Aorta (tissue), 5 donors: ENCODE measurements at regions not wholly inside any gene's neighbourhood (a gene's known extent, or its start where the extent isn't known, plus 50 kb on each side); places are given as distances from the start of the nearest gene placed in this dataset.

Experiments used
- ATAC-seq: fragments of 200-7000 bp; cut with Tn5 transposase; one replicate; pipeline ENCODE4 v1.9.1; 2022; ENCODE audit warnings: moderate library complexity; ENCODE audit not compliant: low FRiP score
- DNase-seq, 2 donors: peaks; one replicate each; pipeline ENCODE4 v3.0.0-alpha.2; 2020
- H3K27ac ChIP-seq, 2 donors: one replicate each; pipeline ENCODE4 v1.5.1; 2013; ENCODE audit warnings: low read length in 2 of 2, mild to moderate bottlenecking in 2 of 2, moderate library complexity in 2 of 2, control low read depth in 1 of 2, inconsistent platforms in 1 of 2, low read depth in 1 of 2
- H3K27me3 ChIP-seq, 2 donors: one replicate each; pipeline ENCODE4 v1.6.1; 2013; ENCODE audit warnings: control low read depth in 1 of 2, low read length in 1 of 2, mild to moderate bottlenecking in 1 of 2, moderate library complexity in 1 of 2; ENCODE audit not compliant: insufficient read depth in 2 of 2, control insufficient read depth in 1 of 2
- H3K36me3 ChIP-seq, 2 donors: one replicate each; pipeline ENCODE4 v1.6.1; 2013; ENCODE audit warnings: control low read depth in 1 of 2, low read length in 1 of 2, mild to moderate bottlenecking in 1 of 2; ENCODE audit not compliant: insufficient read depth in 2 of 2, control insufficient read depth in 1 of 2
- H3K4me1 ChIP-seq, 2 donors: one replicate each; pipeline ENCODE4 v1.6.1; 2013; ENCODE audit warnings: low read length in 2 of 2, control low read depth in 1 of 2, mild to moderate bottlenecking in 1 of 2, moderate library complexity in 1 of 2; ENCODE audit not compliant: insufficient read depth in 2 of 2, control insufficient read depth in 1 of 2
- H3K4me3 ChIP-seq, 2 donors: one replicate each; pipeline ENCODE4 v1.5.1; 2013; ENCODE audit warnings: low read length in 2 of 2, control low read depth in 1 of 2, mild to moderate bottlenecking in 1 of 2
- H3K9me3 ChIP-seq: one replicate; pipeline ENCODE4 v1.6.1; 2013; ENCODE audit warnings: mild to moderate bottlenecking, low read length; ENCODE audit not compliant: control insufficient read depth
- WGBS, 2 donors: extraction: QIAGEN DNeasy Blood & Tissue Kit; methylation state at CpG; one replicate each; pipeline ENCODE4 v1.1.7; 2013; 5-methylcytosine and 5-hydroxymethylcytosine counted together
- intact Hi-C, 2 donors: fragments of 100-400 bp; cut with DNase I; formaldehyde crosslinking; loops; one replicate each; pipeline versions ENCODE4 v1.14.2 to v1.15.0; 2022
- donor health status: healthy with polysubstance abuse.
- donor health status: Bipolar disorder and iron deficiency.
- donor health status: DM: no; HTN: no; CAD: no.
- donor health status: DM: no; HTN: no; CAD: no.
- donor health status: DM: yes; HTN: yes; CAD: no.

DNA sequence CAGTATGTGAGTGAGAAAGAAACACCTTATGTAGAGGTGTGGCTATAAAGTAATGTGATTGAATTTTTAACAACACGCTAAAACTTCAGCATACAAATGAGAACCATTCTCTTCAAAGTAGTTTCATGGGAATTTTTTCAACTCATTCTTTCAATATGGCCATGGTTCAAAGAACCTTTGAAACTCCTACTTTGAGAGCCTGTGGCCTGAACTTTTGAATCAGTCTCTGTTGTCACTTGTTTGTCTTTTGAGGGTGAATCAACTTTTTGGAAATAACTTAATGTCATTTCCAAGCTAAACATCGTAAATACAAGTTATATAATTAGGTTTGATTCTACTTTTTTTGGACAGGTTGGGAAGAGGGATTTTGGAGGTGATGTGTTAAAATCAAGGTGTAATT, 49.9 kb upstream of the CASK start:
- no peak for DNase-seq
- Histone ChIP-seq H3K27me3 (no peaks in the 10 kb centered on the region), H3K27ac (no peak overlapping the region), H3K36me3 (no peaks in the 10 kb centered on the region), H3K4me3 (no peak overlapping the region), H3K9me3 (no peaks in the 10 kb centered on the region), H3K4me1 (no peaks in the 10 kb centered on the region)
- no peak for ATAC-seq
- intact Hi-C loops: no loop called here
- WGBS, 2 donors: 80 to 96% methylated on average over 2 of the region's 2 CpGs
